GM19324 (cell line): ENCODE measurements at regions not wholly inside any gene's neighbourhood (a gene's known extent, or its start where the extent isn't known, plus 50 kb on each side); places are given as distances from the start of the nearest gene placed in this dataset.

Experiments used
- ATAC-seq: cut with Tn5 transposase; IDR thresholded peaks from one replicate; pipeline ENCODE4 v1.9.1; 2021; ENCODE audit warnings: mild to moderate bottlenecking, moderate library complexity; ENCODE audit not compliant: unreplicated experiment, low FRiP score

GRCh38 chr2:12870692-12871091 lies 154.0 kb downstream of the TRIB2 start:
- ATAC-seq, result no peak

- ATAC-seq, result no peak
These were observed 155.1 kb downstream of the TRIB2 start for GRCh38 chr2:12871694-12872315.

GRCh38 chr2:12877761-12878160 lies 161.0 kb downstream of the TRIB2 start:
- no peak for ATAC-seq

GRCh38 chr2:12879649-12880048 lies 162.9 kb downstream of the TRIB2 start:
- ATAC-seq, result no peak

GRCh38 chr2:12881952-12882351 lies 165.2 kb downstream of the TRIB2 start:
- no peak for ATAC-seq

- no peak for ATAC-seq
These were observed 165.7 kb downstream of the TRIB2 start for GRCh38 chr2:12882393-12882792.

- no peak for ATAC-seq
These were observed 167.2 kb downstream of the TRIB2 start for GRCh38 chr2:12883906-12884305.

GRCh38 chr2:12884713-12885282 lies 168.1 kb downstream of the TRIB2 start:
- no peak for ATAC-seq

- no peak for ATAC-seq
These were observed 173.3 kb downstream of the TRIB2 start for GRCh38 chr2:12890066-12890465.

GRCh38 chr2:12890481-12890991 lies 173.8 kb downstream of the TRIB2 start:
- ATAC-seq, result no peak

- no peak for ATAC-seq
These were observed 178.3 kb downstream of the TRIB2 start for GRCh38 chr2:12895017-12895416.

GRCh38 chr2:12896318-12896982 lies 179.7 kb downstream of the TRIB2 start:
- ATAC-seq, result no peak

- no peak for ATAC-seq
These were observed 180.4 kb downstream of the TRIB2 start for GRCh38 chr2:12897181-12897580.

GRCh38 chr2:12903272-12903671 lies 186.5 kb downstream of the TRIB2 start:
- no peak for ATAC-seq

GRCh38 chr2:12910431-12910830 lies 193.7 kb downstream of the TRIB2 start:
- ATAC-seq, result no peak

- no peak for ATAC-seq
These were observed 199.1 kb downstream of the TRIB2 start for GRCh38 chr2:12915787-12916186.

- no peak for ATAC-seq
These were observed 201.6 kb downstream of the TRIB2 start for GRCh38 chr2:12918138-12918834.

GRCh38 chr2:12918835-12919445 lies 202.2 kb downstream of the TRIB2 start:
- ATAC-seq, result no peak

- no peak for ATAC-seq
These were observed 204.6 kb downstream of the TRIB2 start for GRCh38 chr2:12921321-12921720.

GRCh38 chr2:12923907-12924610 lies 207.3 kb downstream of the TRIB2 start:
- ATAC-seq, result no peak
